Tibial nerve (tissue), 4 donors: ENCODE measurements at regions not wholly inside any gene's neighbourhood (a gene's known extent, or its start where the extent isn't known, plus 50 kb on each side); places are given as distances from the start of the nearest gene placed in this dataset.

Experiments
- DNase-seq, 2 donors: peaks; one replicate each; pipeline ENCODE4 v3.0.0-alpha.2; 2019; ENCODE audit warnings: low spot score in 2 of 2
- H3K27ac ChIP-seq, 4 donors: fragments of 200-600 bp; sonication (generic) in 3 of 4; one replicate each; pipeline ENCODE4 v1.5.1; 2017 to 2019; ENCODE audit warnings: mild to moderate bottlenecking in 1 of 4
- H3K27me3 ChIP-seq, 2 donors: fragments of 200-600 bp; sonication (generic) in 1 of 2; one replicate each; pipeline versions ENCODE4 v1.5.1 to v1.6.0; 2017 to 2019
- H3K36me3 ChIP-seq, 3 donors: fragments of 200-600 bp; sonication (generic); one replicate each; pipeline ENCODE4 v1.5.1; 2018 to 2019
- H3K4me1 ChIP-seq, 4 donors: fragments of 200-600 bp; sonication (generic) in 3 of 4; one replicate each; pipeline ENCODE4 v1.5.1; 2017 to 2019
- H3K4me3 ChIP-seq, 4 donors: fragments of 200-600 bp; sonication (generic) in 3 of 4; one replicate each; pipeline ENCODE4 v1.5.1; 2017 to 2019; ENCODE audit warnings: mild to moderate bottlenecking in 1 of 4, moderate library complexity in 1 of 4
- H3K9me3 ChIP-seq, 4 donors: fragments of 200-600 bp; sonication (generic) in 3 of 4; one replicate each; pipeline ENCODE4 v1.5.1; 2017 to 2019
- EP300 ChIP-seq, 2 donors: sonication (generic); formaldehyde crosslinking; IDR thresholded peaks; one replicate each; pipeline ENCODE4 v1.6.1; 2017; ENCODE audit warnings: antibody characterized with exemption in 2 of 2, mild to moderate bottlenecking in 1 of 2
- POLR2A ChIP-seq, 2 donors: fragments of 450-650 bp; IDR thresholded peaks; one replicate each; pipeline ENCODE4 v1.6.1; 2017; ENCODE audit warnings: antibody characterized with exemption in 2 of 2, mild to moderate bottlenecking in 2 of 2, moderate library complexity in 2 of 2
- WGBS, 2 donors: methylation state at CpG; one replicate each; pipeline ENCODE4 v1.1.5; 2018; 5-methylcytosine and 5-hydroxymethylcytosine counted together
- TF ChIP-seq, protein P1 (sequence below), 5 experiments: fragments of 200-600 bp in 3 of 5; fragments of 450-650 bp in 2 of 5; sonication (generic) in 3 of 5; IDR thresholded peaks; one replicate each; pipeline ENCODE4 v1.5.1; 2016 to 2019; ENCODE audit warnings: antibody characterized with exemption in 5 of 5, mild to moderate bottlenecking in 3 of 5, moderate library complexity in 2 of 5

DNA sequence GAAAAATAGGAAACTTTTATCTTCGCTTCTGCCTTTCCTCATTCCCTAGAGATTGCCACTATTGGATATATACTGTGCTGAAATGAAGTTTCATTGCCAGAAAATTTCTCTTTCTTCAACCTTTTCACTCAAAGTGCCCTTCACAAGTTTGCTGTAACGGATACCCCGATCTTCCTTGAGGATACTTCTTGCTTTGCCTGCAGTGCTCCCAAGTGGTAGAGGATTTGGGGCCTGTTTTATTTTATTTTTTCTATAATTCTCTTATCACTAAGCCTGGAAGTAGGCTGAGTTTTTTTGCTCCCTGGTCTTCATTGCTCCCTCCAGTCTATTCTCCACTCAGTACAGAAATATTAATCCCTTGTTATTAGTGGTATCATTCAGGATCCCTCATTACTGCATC is 481.4 kb upstream of the CDH18 start:
- Histone ChIP-seq H3K4me3 (no peak overlapping the region), H3K4me1 (no peaks in the 10 kb centered on the region), H3K27me3 (no peaks in the 10 kb centered on the region), H3K27ac (no peak overlapping the region), H3K9me3 (no peaks in the 10 kb centered on the region), H3K36me3 (no peaks in the 10 kb centered on the region)
- no peak for DNase-seq
- no peak for TF ChIP-seq EP300 (IDR thresholded peaks at IDR 0.05)
- TF ChIP-seq, protein P1, sequence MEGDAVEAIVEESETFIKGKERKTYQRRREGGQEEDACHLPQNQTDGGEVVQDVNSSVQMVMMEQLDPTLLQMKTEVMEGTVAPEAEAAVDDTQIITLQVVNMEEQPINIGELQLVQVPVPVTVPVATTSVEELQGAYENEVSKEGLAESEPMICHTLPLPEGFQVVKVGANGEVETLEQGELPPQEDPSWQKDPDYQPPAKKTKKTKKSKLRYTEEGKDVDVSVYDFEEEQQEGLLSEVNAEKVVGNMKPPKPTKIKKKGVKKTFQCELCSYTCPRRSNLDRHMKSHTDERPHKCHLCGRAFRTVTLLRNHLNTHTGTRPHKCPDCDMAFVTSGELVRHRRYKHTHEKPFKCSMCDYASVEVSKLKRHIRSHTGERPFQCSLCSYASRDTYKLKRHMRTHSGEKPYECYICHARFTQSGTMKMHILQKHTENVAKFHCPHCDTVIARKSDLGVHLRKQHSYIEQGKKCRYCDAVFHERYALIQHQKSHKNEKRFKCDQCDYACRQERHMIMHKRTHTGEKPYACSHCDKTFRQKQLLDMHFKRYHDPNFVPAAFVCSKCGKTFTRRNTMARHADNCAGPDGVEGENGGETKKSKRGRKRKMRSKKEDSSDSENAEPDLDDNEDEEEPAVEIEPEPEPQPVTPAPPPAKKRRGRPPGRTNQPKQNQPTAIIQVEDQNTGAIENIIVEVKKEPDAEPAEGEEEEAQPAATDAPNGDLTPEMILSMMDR (IDR thresholded peaks at IDR 0.05), result no peak
- no peak for TF ChIP-seq POLR2A (IDR thresholded peaks at IDR 0.05)
- whole genome bisulfite sequencing, 2 donors, result 72 to 81% methylated on average over 3 of the region's 3 CpGs

DNA sequence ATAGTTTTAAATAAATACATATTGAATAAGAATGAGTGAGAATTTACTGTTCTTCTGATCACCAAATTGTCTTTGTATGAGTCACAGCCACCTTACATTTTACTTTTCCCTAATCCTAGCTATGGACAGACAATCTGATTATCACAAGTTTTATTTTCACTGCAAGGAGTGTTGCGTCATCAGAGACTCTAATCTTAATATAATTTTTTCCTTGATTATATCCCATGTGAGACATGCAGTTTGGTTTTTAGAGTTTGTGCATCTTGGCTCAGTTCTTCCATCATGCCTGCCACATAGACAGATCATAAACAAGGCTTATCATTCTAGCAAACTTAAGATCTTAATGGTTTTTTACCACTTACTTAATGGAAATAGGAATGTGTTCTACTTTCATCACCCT is 478.5 kb upstream of the CDH18 start:
- no peak for DNase-seq

DNA sequence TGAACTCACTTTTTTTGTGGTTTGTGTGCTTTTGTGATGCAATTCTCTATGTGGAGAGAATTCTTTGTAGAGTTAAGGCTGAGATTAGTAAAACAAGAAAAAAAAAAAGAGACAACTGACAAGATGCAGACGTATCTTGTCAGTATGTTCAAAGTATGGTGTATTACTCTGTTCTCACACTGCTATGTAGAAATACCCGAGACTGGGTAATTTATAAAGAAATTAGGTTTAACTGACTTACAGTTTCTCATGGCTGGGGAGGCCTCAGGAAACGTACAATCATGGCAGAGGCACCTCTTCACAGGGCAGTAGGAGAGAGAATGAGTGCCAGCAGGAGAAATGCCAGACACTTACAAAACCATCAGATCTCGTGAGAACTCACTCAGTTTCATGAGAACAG is 475.2 kb upstream of the CDH18 start:
- 75 to 84% methylated on average over 4 of the region's 4 CpGs for WGBS, 2 donors
- Histone ChIP-seq H3K4me3 (no peak overlapping the region), H3K27ac (no peak overlapping the region), H3K36me3 (no peaks in the 10 kb centered on the region), H3K9me3 (no peaks in the 10 kb centered on the region), H3K27me3 (no peaks in the 10 kb centered on the region), H3K4me1 (no peaks in the 10 kb centered on the region)
- DNase-seq, result no peak
- TF ChIP-seq, protein P1 (IDR thresholded peaks at IDR 0.05), result no peak
- TF ChIP-seq POLR2A (IDR thresholded peaks at IDR 0.05) (no peak), EP300 (IDR thresholded peaks at IDR 0.05) (no peak)

More for the DNA sequence above, 478.5 kb upstream of the CDH18 start:
- WGBS, 2 donors, result 29 to 76% methylated on average over 1 of the region's 1 CpG
- H3K4me1 ChIP-seq, result no peaks in the 10 kb centered on the region
- no peaks in the 10 kb centered on the region for H3K36me3 ChIP-seq
- H3K27ac ChIP-seq, result no peak overlapping the region
- no peak overlapping the region for H3K4me3 ChIP-seq
- H3K27me3 ChIP-seq, result no peaks in the 10 kb centered on the region
- TF ChIP-seq EP300 (IDR thresholded peaks at IDR 0.05) (no peak), POLR2A (IDR thresholded peaks at IDR 0.05) (no peak)
- TF ChIP-seq, protein P1 (IDR thresholded peaks at IDR 0.05), result no peak
- no peaks in the 10 kb centered on the region for H3K9me3 ChIP-seq

DNA sequence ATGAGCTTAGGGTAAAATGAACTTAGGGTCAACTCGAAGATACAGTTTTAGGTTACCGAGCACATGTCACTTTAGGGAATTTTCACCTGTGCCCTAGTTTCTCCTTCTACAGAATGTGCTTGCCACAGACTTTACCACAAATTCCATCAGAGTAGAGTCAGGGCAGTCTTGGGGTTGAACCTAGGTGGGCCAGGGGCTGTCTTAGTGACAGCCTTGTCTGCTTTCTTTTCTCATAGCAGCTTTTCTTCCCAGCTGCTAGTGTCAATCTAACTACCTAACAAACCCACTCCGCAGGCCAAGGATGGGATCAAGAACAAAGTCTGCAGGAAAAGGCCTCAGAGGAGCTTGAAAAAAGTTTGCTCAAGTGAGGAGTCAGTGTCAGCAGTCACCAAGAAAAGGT is 458.1 kb upstream of the CDH18 start:
- no peak for TF ChIP-seq EP300 (IDR thresholded peaks at IDR 0.05)
- TF ChIP-seq, protein P1 (IDR thresholded peaks at IDR 0.05), result no peak
- no peak for TF ChIP-seq POLR2A (IDR thresholded peaks at IDR 0.05)
- Histone ChIP-seq H3K36me3 (no peaks in the 10 kb centered on the region), H3K4me1 (no peaks in the 10 kb centered on the region), H3K9me3 (no peaks in the 10 kb centered on the region), H3K4me3 (no peak overlapping the region), H3K27me3 (no peaks in the 10 kb centered on the region), H3K27ac (no peak overlapping the region)
- whole genome bisulfite sequencing, 2 donors, result 81 to 88% methylated on average over 3 of the region's 3 CpGs
- DNase-seq, result no peak

DNA sequence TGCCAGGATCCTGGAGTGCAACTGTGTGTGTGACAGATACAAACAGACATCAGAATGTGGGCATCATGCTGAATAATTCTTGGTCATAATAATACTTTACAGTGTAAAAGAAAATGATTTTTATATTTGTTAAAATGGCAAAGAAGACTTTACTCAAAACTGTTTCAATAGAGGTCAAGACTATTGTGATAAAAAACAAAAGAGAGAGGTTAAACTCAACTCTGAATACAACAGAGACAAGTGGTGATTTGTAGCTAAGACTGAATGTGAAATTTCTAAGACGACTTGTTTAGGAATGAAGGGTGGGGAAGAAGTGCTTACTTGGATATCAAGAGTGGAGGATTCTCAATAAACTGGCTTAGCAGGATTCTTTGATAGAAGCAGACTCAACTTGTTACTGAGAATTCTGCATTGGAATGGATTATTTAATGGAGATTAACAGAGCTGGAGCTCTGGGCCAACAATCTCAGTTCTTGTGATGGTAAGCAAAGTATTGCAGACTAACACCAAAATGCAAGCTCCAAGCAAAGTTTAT is 457.4 kb upstream of the CDH18 start:
- Histone ChIP-seq H3K27me3 (no peaks in the 10 kb centered on the region), H3K36me3 (no peaks in the 10 kb centered on the region), H3K4me1 (no peaks in the 10 kb centered on the region), H3K9me3 (no peaks in the 10 kb centered on the region), H3K27ac (no peak overlapping the region), H3K4me3 (no peak overlapping the region)
- TF ChIP-seq EP300 (IDR thresholded peaks at IDR 0.05) (no peak), POLR2A (IDR thresholded peaks at IDR 0.05) (no peak)
- TF ChIP-seq, protein P1 (IDR thresholded peaks at IDR 0.05), result no peak
- 45 to 63% methylated on average over 1 of the region's 1 CpG for WGBS, 2 donors
- DNase-seq, result no peak
